ENCODE measurements at regions not wholly inside any gene's neighbourhood (a gene's known extent, or its start where the extent isn't known, plus 50 kb on each side); places are given as distances from the start of the nearest gene placed in this dataset.

- Histone ChIP-seq H3K27me3 (ENCODE audit: low read length) (no peaks in the 10 kb centered on the region), H3K9me2 (replicated peaks; ENCODE audit: insufficient read depth, low read length) (no peaks in the 10 kb centered on the region), H4K20me1 (ENCODE audit: low read depth, low read length) (no peaks in the 10 kb centered on the region), H3K36me3 (ENCODE audit: low read length) (no peaks in the 10 kb centered on the region), H3K27ac (ENCODE audit: low read depth, low read length) (no peak overlapping the region), H3K9ac (ENCODE audit: low read length) (no peak overlapping the region), H3K9me3 (ENCODE audit: insufficient read depth, low read length) (no peaks in the 10 kb centered on the region), H3F3A (ENCODE audit: insufficient read depth) (no peaks in the 10 kb centered on the region), H3K4me3 (ENCODE audit: insufficient read depth, low read length, poor library complexity, severe bottlenecking) (no peak overlapping the region), H3K4me2 (ENCODE audit: low read depth, low read length, poor library complexity, severe bottlenecking) (no peak overlapping the region), H3K79me2 (ENCODE audit: insufficient read depth, low read length) (no peaks in the 10 kb centered on the region), H2AFZ (ENCODE audit: low read depth, low read length, severe bottlenecking) (no peak overlapping the region)
- TF ChIP-seq EZH2phosphoT487 (conservative IDR thresholded peaks at IDR 0.05; ENCODE audit: low read length) = no peak
- TF ChIP-seq CTCF (IDR thresholded peaks at IDR 0.05; ENCODE audit: insufficient read depth, low read length, poor library complexity, severe bottlenecking) = no peak
Measured at GRCh38 chr11:114886644-114887265, 208.4 kb downstream of the NXPE2 start.

- H3K9ac ChIP-seq (ENCODE audit: low read length) = no peak overlapping the region
- H2AFZ ChIP-seq (ENCODE audit: low read depth, low read length, severe bottlenecking) = no peak overlapping the region
- no peaks in the 10 kb centered on the region for H3K79me2 ChIP-seq (ENCODE audit: insufficient read depth, low read length)
- H3K9me2 ChIP-seq (replicated peaks; ENCODE audit: insufficient read depth, low read length) = no peaks in the 10 kb centered on the region
- H3K9me3 ChIP-seq (ENCODE audit: insufficient read depth, low read length) = no peaks in the 10 kb centered on the region
- no peaks in the 10 kb centered on the region for H3K27me3 ChIP-seq (ENCODE audit: low read length)
- H3K4me3 ChIP-seq (ENCODE audit: insufficient read depth, low read length, poor library complexity, severe bottlenecking) = no peak overlapping the region
- no peaks in the 10 kb centered on the region for H3K36me3 ChIP-seq (ENCODE audit: low read length)
- no peak overlapping the region for H3K27ac ChIP-seq (ENCODE audit: low read depth, low read length)
- H3F3A ChIP-seq (ENCODE audit: insufficient read depth) = no peaks in the 10 kb centered on the region
- H3K4me2 ChIP-seq (ENCODE audit: low read depth, low read length, poor library complexity, severe bottlenecking) = no peak overlapping the region
- TF ChIP-seq EZH2phosphoT487 (conservative IDR thresholded peaks at IDR 0.05; ENCODE audit: low read length) (no peak), CTCF (IDR thresholded peaks at IDR 0.05; ENCODE audit: insufficient read depth, low read length, poor library complexity, severe bottlenecking) (no peak)
- H4K20me1 ChIP-seq (ENCODE audit: low read depth, low read length) = no peaks in the 10 kb centered on the region
Measured at GRCh38 chr11:114889594-114890011, 211.3 kb downstream of the NXPE2 start.

- Histone ChIP-seq H3K4me2 (ENCODE audit: low read depth, low read length, poor library complexity, severe bottlenecking) (no peak overlapping the region), H3K27me3 (ENCODE audit: low read length) (no peaks in the 10 kb centered on the region), H3K9ac (ENCODE audit: low read length) (no peak overlapping the region), H3K36me3 (ENCODE audit: low read length) (no peaks in the 10 kb centered on the region), H3K4me3 (ENCODE audit: insufficient read depth, low read length, poor library complexity, severe bottlenecking) (no peak overlapping the region), H3K27ac (ENCODE audit: low read depth, low read length) (no peak overlapping the region), H3K9me2 (replicated peaks; ENCODE audit: insufficient read depth, low read length) (no peaks in the 10 kb centered on the region), H3F3A (ENCODE audit: insufficient read depth) (no peaks in the 10 kb centered on the region), H3K9me3 (ENCODE audit: insufficient read depth, low read length) (no peaks in the 10 kb centered on the region), H2AFZ (ENCODE audit: low read depth, low read length, severe bottlenecking) (no peak overlapping the region), H4K20me1 (ENCODE audit: low read depth, low read length) (no peaks in the 10 kb centered on the region), H3K79me2 (ENCODE audit: insufficient read depth, low read length) (no peaks in the 10 kb centered on the region)
- TF ChIP-seq EZH2phosphoT487 (conservative IDR thresholded peaks at IDR 0.05; ENCODE audit: low read length) (no peak), CTCF (IDR thresholded peaks at IDR 0.05; ENCODE audit: insufficient read depth, low read length, poor library complexity, severe bottlenecking) (no peak)
Measured at GRCh38 chr11:114890038-114890437, 211.7 kb downstream of the NXPE2 start.

All from SU-DHL-6 (cell line).